Fibroblast of pulmonary artery (primary cell): ENCODE measurements at regions not wholly inside any gene's neighbourhood (a gene's known extent, or its start where the extent isn't known, plus 50 kb on each side); places are given as distances from the start of the nearest gene placed in this dataset.

Source experiments
- DNase-seq: peaks from one replicate; pipeline ENCODE4 v3.0.0-alpha.2; 2010; ENCODE audit warnings: low read depth
- H3K4me3 ChIP-seq: replicated peaks from 2 replicates; pipeline ENCODE4 v1.5.1; 2011; ENCODE audit warnings: low read depth, mild to moderate bottlenecking, control low read depth, low read length, moderate library complexity
- TF ChIP-seq, protein P1 (sequence below): IDR thresholded peaks from 2 replicates; pipeline ENCODE4 v1.5.1; 2011; ENCODE audit warnings: mild to moderate bottlenecking, control low read depth, low read length, inconsistent platforms; ENCODE audit errors: missing control alignments

DNA sequence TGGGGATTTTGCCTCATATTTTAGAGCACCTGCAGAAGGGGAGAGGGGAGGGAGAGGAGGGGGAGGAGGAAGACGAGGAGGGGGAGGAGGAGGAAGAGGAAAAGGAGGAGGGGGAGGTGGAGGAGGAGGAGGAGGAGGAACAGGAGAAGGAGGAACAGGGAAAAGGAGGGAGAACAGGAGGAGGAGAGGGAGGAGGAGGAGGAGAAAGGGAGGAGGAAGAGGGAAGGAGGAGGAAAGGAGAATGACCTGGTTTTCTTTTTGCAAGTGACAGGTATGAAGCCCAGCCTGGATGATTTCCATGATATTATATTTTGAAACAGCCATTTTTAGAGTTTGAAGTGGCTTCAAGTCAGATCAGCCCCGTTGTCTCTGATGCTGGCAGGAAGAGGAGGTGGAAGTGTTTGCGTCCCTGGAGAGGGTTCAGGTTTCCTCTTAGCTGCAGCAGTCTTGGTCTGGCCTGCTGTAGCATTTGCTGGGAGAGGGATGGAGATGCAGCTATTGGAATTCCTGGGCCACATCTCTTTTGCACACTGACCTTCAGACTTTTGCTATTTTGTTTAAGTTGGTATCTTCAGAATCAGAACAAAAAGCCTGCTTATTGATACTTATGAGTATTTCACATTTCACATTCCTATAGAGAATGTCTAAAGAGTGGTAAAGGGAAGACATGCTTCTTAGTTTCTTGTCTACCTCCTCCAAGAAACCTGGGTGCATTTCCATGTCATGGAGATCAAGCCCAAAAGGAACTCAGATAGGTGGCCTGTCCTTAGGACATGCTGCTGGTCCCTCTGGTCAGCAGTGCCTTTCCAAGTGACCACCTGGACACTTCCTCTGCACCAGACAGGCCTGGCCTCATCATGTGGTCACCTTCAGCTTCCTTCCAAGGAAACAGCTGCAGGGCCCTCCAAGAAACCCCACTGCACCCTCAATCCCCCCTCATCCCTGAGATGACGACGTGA, 54.3 kb upstream of the IYD start:
- TF ChIP-seq, protein P1, sequence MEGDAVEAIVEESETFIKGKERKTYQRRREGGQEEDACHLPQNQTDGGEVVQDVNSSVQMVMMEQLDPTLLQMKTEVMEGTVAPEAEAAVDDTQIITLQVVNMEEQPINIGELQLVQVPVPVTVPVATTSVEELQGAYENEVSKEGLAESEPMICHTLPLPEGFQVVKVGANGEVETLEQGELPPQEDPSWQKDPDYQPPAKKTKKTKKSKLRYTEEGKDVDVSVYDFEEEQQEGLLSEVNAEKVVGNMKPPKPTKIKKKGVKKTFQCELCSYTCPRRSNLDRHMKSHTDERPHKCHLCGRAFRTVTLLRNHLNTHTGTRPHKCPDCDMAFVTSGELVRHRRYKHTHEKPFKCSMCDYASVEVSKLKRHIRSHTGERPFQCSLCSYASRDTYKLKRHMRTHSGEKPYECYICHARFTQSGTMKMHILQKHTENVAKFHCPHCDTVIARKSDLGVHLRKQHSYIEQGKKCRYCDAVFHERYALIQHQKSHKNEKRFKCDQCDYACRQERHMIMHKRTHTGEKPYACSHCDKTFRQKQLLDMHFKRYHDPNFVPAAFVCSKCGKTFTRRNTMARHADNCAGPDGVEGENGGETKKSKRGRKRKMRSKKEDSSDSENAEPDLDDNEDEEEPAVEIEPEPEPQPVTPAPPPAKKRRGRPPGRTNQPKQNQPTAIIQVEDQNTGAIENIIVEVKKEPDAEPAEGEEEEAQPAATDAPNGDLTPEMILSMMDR = no peak
- no peak for DNase-seq
- no peak overlapping the region for H3K4me3 ChIP-seq

DNA sequence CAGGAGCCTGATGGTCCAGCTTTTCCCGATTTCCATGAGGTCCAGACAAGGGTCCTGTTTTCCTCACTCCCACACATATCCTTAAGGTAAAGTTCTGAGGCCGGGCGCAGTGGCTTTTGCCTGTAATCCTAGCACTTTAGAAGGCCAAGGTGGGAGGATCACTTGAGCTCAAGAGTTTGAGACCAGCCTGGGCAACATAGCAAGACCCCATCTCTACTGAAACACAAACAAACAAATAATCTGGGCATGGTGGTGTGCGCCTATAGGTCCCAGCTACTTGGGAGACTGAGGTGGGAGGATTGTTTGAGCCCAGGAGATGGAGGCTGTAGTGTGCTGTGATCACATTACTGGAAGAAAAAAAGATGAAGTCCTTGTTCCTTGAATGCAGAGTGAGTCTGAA, 53.2 kb upstream of the IYD start:
- no peak overlapping the region for H3K4me3 ChIP-seq
- TF ChIP-seq, protein P1 = no peak
- DNase-seq = no peak

DNA sequence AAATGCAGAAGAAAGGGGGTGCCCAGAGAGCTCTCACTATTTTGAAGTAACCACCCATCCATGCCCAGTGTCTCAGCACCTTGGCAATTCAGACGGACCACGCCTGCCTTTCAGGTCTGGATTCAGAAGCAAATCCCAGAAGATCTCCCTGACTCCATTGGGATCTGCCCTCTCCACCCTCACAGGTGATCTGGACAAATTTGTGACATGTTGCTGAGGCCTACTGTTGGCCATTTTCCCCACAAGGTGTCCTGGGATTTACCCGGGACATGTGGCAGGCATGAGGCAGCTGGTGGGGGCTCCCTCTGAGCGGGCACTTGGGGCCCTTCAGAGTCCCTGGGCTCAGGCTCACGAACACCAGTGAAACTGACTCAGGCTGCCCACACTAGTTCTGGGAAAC, 51.9 kb upstream of the IYD start:
- no peak for DNase-seq
- TF ChIP-seq, protein P1 = no peak
- H3K4me3 ChIP-seq = no peak overlapping the region
